ENCODE measurements at regions not wholly inside any gene's neighbourhood (a gene's known extent, or its start where the extent isn't known, plus 50 kb on each side); places are given as distances from the start of the nearest gene placed in this dataset.

DNA sequence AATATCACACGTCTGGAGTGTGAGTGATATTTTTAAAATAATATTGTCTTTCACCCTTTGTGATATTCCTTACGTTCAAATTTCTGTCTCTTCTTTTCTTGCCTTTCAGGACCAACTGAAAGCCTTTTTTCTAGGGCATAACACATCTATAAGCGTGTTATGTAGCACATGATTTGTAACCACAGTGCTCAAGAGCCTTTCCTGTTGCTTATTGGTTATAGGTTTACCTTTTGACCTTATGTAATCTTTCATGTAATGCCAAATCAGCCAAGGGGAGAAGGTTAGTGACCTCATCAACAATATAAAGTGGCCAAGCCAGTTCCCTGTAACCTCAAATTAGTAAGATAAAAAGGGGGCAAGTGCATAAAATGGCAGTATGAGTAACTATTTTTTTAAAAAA is 480.2 kb downstream of the AMY1C start:
- Histone ChIP-seq H3K27ac (no peak overlapping the region), H3K36me3 (no peaks in the 10 kb centered on the region), H3K9me3 (no peaks in the 10 kb centered on the region), H3K4me1 (no peaks in the 10 kb centered on the region), H3K27me3 (replicated peaks in 1 of 7) (no peaks in the 10 kb centered on the region), H3K4me3 (no peak overlapping the region)
- intact Hi-C loops (cut with DNase I; ENCODE audit: low total_unique reads), result no loop called here
- DNase-seq, result no peak
- TF ChIP-seq CTCF (IDR thresholded peaks at IDR 0.05 in 8 of 11, conservative IDR thresholded peaks at IDR 0.05 in 3 of 11), result no peak
- TF ChIP-seq POLR2A (IDR thresholded peaks at IDR 0.05), result no peak
- no peak for TF ChIP-seq POLR2AphosphoS5 (IDR thresholded peaks at IDR 0.05)
- 44 to 59% (median 49%) methylated on average over 3 of the region's 3 CpGs for WGBS, 5 donors

DNA sequence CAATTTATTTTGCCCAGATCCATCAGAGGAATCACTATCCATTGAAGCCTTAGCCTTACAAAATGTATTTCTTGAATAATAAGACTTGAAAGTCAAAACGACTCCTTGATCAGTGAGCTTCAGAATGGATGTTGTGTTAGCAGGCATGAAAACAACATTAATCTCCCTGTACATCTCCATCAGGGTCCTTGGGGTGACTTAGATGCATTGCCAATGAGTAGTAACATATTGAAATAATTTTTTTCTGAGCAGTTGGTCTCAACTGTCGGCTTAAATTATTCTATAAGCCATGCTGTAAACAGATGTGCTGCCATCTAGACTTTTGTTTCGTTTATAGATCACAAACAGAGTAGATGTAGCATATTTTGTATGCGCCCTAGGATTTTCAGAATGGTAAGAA is 482.0 kb downstream of the AMY1C start:
- Histone ChIP-seq H3K4me3 (no peak overlapping the region), H3K27ac (no peak overlapping the region), H3K36me3 (no peaks in the 10 kb centered on the region), H3K9me3 (peaks cover 0 to 5% (median 0%) of the 10 kb centered on the region in 8 donors), H3K27me3 (replicated peaks in 1 of 7) (no peaks in the 10 kb centered on the region), H3K4me1 (no peaks in the 10 kb centered on the region)
- intact Hi-C loops (cut with DNase I; ENCODE audit: low total_unique reads), result no loop called here
- no peak for DNase-seq
- no peak for TF ChIP-seq CTCF (IDR thresholded peaks at IDR 0.05 in 8 of 11, conservative IDR thresholded peaks at IDR 0.05 in 3 of 11)
- no peak for TF ChIP-seq POLR2A (IDR thresholded peaks at IDR 0.05)
- TF ChIP-seq POLR2AphosphoS5 (IDR thresholded peaks at IDR 0.05), result no peak
- 68 to 84% (median 72%) methylated on average over 4 of the region's 4 CpGs for WGBS, 5 donors

- no peak overlapping the region for H3K4me3 ChIP-seq
- no peak overlapping the region for H3K27ac ChIP-seq
- no peak for DNase-seq
- intact Hi-C loops (cut with DNase I; ENCODE audit: low total_unique reads), result no loop called here
- no peaks in the 10 kb centered on the region for H3K27me3 ChIP-seq (replicated peaks in 1 of 7)
- TF ChIP-seq POLR2AphosphoS5 (IDR thresholded peaks at IDR 0.05), result no peak
- no peak for TF ChIP-seq POLR2A (IDR thresholded peaks at IDR 0.05)
- TF ChIP-seq CTCF (IDR thresholded peaks at IDR 0.05 in 8 of 11, conservative IDR thresholded peaks at IDR 0.05 in 3 of 11), result no peak
- H3K9me3 ChIP-seq, result peaks cover 0 to 5% (median 0%) of the 10 kb centered on the region in 8 donors
- H3K4me1 ChIP-seq, result no peaks in the 10 kb centered on the region
- 33 to 63% (median 46%) methylated on average over 3 of the region's 3 CpGs for WGBS, 5 donors
- H3K36me3 ChIP-seq, result no peaks in the 10 kb centered on the region
Measured at GRCh38 chr1:104235141-104235540, 485.4 kb downstream of the AMY1C start.

DNA sequence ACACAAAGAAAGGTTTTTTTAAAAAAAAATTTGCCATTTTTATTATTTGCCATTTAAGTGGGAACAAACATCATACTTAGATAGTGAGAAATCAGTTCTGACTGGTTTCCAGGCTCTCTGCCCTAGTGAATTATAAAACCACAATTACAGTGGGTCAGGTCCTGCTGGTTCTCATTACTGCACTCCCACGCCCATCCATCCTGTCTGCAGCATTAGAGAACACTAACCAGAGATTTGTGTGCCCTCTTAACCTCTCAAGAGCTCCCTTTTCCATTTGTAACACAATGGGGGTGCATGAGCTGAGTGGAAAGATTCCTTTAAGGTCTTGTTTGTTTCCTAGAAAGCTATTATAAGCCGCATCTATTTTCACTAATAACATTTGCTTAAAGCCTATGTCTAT is 489.3 kb downstream of the AMY1C start:
- Histone ChIP-seq H3K27me3 (replicated peaks in 1 of 7) (no peaks in the 10 kb centered on the region), H3K27ac (no peak overlapping the region), H3K36me3 (no peaks in the 10 kb centered on the region), H3K9me3 (peaks cover 0 to 5% (median 0%) of the 10 kb centered on the region in 8 donors), H3K4me1 (no peaks in the 10 kb centered on the region), H3K4me3 (no peak overlapping the region)
- TF ChIP-seq CTCF (IDR thresholded peaks at IDR 0.05 in 8 of 11, conservative IDR thresholded peaks at IDR 0.05 in 3 of 11) (no peak), POLR2A (IDR thresholded peaks at IDR 0.05) (no peak)
- 44 to 61% (median 48%) methylated on average over 2 of the region's 2 CpGs for WGBS, 5 donors
- DNase-seq, result no peak
- intact Hi-C loops (cut with DNase I; ENCODE audit: low total_unique reads), result no loop called here
